Stimulated activated CD4-positive, alpha-beta T cell treated with anti-CD3 and anti-CD28 coated beads, Interleukin-4, amount 100 ng/mL, for 24 hours (primary cell): ENCODE measurements at regions not wholly inside any gene's neighbourhood (a gene's known extent, or its start where the extent isn't known, plus 50 kb on each side); places are given as distances from the start of the nearest gene placed in this dataset.
"Not testable (repeated sequence)": the region's sequence is repeated elsewhere in the genome, so short reads cannot be mapped to it uniquely, and the experiment has no call there.

Experiments used
- DNase-seq: peaks from one replicate; pipeline ENCODE4 v3.0.0-alpha.2; 2020

GRCh38 chr16:22659933-22660332 lies 149.2 kb downstream of the NPIPB5 start:
- DNase-seq = no peak

DNA sequence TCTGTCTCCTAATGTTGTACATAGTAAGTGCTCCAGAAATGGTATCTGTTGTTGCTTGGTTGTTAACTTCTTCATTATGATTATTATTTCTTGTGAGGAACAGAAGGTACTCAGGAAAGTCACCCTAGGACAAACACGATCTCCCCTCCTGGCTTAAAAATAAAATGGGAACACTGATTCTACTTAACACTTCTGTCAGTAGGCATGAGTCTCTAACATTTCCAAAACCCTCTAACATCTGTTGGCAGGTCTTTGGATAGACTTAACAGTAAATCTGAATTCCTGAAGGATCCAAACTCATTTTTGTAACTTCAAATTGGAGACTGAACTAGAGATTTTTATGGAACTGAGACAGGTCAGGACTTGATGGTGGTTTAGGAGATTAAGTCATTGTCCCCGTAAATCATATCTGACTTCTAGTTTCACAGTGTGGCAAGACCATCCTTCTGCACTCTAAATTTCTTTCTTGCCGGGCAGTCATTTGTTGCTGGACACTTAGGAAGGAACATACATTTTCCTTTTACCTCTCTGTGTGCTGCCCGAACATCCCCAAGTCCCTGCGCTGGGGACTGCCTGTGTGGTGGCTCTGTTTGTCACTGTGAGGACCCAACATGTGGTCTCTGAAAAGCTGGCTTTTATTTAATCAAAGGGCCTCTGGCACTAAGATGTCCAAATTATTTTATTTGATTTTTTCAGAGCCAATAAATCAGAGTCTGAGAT lies 149.9 kb downstream of the NPIPB5 start:
- no peak for DNase-seq

GRCh38 chr16:22661161-22661647 lies 150.5 kb downstream of the NPIPB5 start:
- DNase-seq = no peak

GRCh38 chr16:22662958-22663357 lies 151.0 kb upstream of the HS3ST2 start:
- DNase-seq = not testable (repeated sequence)

DNA sequence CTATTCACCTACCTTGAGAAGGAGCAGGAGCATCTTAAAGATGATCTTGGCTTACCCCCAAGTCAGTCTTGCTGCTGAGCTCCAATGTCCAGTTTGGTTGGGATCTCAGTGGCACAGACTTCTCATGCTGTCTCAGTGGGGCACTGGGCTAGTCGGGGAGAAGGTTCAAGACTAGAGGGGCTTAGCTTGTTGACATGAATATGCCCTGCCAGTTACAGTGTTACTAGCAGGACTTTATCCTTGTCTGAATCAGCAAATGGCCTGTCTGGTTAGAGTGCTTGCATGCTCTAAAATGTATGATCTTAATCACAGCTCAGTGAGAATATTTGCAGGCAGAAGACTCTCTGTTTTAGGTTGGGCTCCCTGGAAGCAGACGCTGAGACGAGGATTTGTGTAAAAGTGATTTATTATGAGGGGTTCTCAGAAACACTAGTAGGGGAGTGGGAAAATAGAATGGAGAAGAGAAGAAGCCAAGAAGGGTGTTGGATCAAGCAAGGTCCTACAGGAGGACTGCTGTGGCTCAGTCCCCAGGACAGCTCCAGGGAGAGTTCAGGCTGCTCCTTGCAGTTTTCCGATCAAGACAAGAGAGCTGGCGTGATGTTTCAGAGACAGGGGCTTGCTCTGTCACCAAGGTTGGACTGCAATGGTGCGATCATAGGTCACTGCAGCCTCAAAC lies 150.4 kb upstream of the HS3ST2 start:
- DNase-seq = no peak

- DNase-seq = no peak
Measured at GRCh38 chr16:22664132-22664531, 149.8 kb upstream of the HS3ST2 start.

DNA sequence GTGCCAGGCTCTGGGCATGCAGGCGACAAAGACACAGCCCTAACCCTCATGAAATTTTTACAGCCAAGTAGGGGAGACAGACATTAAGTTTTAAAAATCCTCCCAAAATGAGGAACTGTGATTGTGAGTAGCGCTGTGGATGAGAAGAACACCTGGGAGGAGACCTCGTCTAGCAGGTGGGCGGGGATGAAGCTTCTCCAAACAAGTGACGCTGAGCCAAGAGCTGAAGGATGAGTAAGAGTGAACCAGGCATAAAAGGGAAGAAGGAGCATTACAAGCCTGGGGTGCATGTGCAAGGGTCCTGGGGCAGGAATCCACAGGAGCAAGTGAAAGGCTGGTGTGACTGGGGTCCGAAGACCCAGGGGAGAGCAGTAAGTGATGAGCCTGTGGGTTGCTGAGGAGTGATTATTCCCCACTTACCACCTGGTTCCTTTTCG lies 149.4 kb upstream of the HS3ST2 start:
- no peak for DNase-seq

- no peak for DNase-seq
Measured at GRCh38 chr16:22665048-22665797, 148.7 kb upstream of the HS3ST2 start.

DNA sequence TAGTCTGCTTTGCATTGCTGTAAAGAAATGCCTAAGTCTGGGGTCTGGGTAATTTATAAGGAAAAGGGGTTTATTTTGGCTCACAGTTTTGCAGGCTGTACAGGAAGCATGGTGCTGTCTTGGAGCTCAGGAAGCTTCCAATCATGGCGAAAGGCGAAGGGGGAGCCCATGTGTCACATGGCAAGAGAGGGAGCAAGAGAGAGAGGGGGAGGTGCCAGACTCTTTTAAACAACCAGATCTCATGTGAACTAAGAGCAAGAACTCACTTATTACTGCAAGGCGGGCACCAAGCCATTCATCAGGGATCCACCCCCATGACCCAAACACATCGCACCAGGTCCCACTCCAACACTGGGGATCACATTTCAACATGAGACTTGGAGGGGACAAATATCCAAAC lies 148.2 kb upstream of the HS3ST2 start:
- no peak for DNase-seq

DNA sequence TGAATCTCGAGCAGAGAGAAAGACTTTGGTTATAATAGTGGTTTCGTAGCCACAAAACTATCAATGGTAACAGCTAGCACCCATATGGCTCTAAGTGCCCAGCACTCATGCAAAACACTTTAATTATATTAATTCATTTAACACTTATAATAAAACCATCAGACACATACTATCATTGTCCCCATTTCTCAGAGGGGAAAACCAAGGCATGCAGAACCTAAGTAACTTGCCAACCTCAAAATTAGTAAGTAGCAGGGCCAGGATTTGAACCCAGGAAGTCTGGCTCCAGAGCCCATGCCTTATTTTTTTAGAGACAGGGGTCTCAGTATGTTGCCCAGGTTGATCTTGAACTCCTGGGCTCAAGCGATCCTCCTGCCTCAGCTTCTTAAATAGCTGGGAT lies 145.6 kb upstream of the HS3ST2 start:
- no peak for DNase-seq

- DNase-seq = no peak
Measured at GRCh38 chr16:22670044-22670536, 143.9 kb upstream of the HS3ST2 start.

GRCh38 chr16:22670551-22671041 lies 143.4 kb upstream of the HS3ST2 start:
- peak; percentile 10 for DNase-seq

- DNase-seq = no peak
Measured at GRCh38 chr16:22671301-22672076, 142.5 kb upstream of the HS3ST2 start.

DNA sequence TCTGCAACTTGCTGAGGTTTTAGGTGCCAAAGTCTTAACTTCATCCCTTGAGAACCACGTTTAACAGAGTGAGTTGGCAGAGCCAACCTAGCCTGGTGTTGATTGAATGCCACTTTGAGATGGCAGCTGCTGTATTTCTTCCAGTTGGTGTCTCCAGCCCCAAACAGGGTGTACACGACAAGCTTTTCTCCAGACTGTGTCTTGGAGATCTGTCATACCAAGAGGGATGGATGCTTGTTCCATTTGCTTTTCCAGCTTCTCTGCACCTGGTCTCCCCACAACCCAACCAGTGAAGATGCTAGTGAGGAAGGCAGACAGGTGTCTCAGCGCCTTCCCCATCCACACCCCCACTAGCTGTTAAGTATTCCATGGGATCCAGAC lies 141.1 kb upstream of the HS3ST2 start:
- DNase-seq = no peak

DNA sequence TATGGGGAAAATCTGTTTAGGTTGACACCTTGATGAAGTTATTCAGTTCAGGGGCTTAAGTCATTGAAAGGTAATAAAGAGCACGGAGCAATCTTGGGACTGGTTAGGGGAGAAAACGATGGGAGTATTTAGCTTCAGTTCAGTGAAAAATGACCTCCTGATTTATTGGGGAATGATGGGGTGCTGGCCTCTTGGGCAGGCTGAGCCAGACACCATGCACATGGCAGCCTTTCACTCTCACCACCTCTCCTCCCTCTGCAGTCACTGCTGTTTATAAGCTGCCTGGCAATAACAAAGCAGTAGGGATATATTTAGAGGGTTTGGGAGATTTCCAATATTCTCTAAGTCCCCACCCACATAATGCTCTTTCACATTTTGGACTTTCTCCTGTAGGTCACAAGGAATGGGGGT lies 140.5 kb upstream of the HS3ST2 start:
- DNase-seq = no peak

DNA sequence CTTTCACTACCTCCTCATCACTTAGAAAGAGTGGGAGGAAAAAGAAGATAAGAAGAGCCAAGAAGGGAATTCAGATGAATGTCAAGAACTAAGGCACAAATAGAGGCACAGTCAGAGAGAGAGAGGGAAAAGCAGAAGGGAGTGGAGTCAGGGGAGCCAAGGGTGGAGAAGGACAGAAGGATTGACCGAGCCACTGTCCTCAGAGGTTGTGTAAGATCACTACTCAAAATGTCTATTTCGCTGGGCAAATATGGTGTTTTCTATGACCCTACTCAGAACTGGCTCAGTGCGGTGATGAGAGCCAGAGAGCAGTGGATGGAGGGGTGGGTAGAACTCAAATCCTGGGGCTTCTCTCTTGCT lies 139.2 kb upstream of the HS3ST2 start:
- no peak for DNase-seq

DNA sequence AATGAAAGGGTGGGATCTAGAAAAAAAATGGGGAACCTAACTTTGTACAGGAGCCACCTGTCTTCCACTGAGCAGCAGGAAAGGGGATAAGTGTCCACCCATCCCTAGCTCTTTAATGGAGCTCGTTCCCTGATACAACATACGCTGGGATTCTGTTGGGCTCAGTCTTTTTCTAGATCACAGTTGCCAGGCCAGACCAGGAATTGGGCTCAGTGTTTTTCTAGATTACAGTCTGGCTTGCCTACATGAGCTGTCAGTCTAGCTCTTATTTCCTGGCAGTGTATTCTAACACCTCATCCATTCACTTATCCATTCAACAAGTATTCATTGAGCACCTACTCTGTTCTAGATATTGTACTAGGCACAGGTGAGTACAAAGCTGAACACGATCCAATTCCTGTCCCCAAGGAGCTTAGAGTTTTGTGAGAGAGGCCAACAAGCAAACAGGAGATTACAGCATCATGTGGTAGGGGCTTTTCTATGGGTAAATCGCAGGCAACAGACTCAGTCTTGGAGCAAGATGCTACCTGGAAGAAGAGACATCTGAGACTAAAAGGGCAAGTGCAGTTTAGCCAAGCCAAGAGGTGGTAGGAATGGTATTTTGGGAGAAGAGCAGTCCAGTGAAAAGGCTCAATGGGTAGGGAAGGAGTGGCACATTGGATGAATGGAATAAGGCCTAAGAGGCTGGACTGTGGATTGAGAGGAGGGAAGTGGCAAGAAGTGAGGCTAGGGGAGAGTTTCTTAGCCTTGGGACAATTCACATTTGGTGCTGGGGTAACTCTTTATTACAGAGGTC lies 138.0 kb upstream of the HS3ST2 start:
- DNase-seq = no peak

DNA sequence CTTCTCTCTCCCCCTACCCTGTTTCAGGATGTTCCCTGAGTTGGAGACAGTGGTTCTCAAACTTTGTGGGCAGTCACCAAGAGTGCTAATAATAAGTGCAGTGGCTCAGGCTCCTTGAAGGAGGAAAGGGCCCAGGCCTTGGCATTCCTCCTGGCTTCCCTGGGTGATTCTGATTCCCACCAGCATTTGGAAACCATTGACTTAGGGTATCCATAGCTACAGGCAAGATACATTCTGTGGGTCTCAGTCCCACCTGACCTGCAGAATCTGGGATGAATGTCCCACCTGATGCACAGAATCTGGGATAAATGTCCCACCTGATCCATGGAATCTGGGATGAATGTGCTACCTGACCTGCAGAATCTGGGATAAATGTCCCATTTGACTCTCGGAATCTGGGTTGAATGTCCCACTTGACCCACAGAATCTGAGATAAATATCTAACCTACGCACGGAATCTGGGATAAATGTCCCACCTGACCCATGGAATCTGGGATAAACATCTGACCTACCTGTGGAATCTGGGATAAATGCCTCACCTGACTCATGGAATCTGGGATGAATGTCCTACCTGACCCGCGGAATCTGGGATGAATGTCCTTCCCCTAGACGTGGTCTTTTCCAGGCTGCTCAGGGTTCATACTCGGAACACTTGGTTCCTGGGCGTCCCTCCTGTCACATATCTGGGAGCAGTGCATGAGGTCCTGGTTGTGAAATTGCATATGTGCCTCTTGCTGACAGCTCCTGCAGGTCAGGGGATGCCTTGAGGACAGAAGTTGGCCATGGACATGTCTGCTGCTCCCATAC lies 136.7 kb upstream of the HS3ST2 start:
- no peak for DNase-seq

DNA sequence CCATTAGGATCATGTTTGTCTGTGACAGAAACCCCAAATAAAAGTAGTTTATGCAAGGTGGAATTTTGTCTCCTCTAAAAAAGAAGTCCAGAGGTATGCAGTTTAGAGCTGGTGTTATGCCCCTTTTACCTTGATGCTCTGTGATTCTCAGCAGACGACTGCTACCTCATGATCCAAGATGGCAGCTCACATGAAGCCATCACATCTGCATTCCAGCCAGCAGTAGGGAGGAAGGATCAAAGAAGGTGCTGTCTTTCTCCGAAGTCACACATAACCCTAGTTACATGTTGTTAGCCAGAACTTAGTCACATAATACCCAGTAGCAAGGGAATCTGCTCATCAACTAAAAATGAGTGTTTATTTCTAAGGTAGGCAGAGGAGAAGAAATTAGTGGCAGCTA lies 135.7 kb upstream of the HS3ST2 start:
- DNase-seq = no peak

DNA sequence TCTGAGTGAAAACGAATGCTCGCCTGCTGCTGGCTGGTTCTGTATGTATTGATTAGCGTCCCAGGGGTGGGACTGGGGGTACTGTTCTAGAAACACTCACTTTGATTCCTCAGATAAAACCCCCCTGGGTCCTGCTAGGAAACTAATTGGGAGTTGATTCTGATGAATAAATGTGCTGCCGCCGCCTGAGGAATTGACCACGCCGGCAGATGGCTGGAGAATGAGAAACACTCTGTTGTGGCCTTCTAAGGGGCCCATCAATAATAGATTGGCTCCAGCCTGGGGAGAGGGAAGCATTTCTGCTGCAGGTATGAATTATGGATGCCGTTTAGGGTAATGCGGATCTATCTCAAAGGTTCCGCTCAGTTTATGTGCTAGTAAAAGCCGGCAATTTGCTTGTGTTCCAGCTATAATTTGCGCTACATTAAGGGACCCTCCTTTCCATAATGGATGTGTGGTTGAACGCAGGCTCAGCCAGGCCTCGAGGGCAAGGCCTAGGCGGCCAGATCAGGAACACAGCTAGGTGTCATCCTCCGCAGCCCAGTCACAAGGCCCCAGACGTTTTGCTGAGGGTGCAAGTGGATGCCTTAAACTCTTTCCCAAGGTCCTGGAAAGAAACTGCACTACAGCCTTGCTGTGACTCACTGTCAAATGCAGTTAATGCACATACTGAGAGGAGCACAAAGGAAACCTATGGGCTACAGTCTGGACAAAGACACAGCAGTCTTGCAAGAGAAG lies 132.2 kb upstream of the HS3ST2 start:
- no peak for DNase-seq
